ENCODE measurements at regions not wholly inside any gene's neighbourhood (a gene's known extent, or its start where the extent isn't known, plus 50 kb on each side); places are given as distances from the start of the nearest gene placed in this dataset.
"Not testable (repeated sequence)": the region's sequence is repeated elsewhere in the genome, so short reads cannot be mapped to it uniquely, and the experiment has no call there.

GRCh38 chr10:43998021-43998809, 349.5 kb upstream of the ZNF32 start:
- H3K27ac Mint-ChIP-seq = no peak overlapping the region
- H3K4me3 Mint-ChIP-seq = no peak overlapping the region
- peaks cover 4% of the 10 kb centered on the region for H3K9me3 Mint-ChIP-seq
- H3K27me3 Mint-ChIP-seq = peaks cover 4% of the 10 kb centered on the region
- no peak for ATAC-seq (ENCODE audit: low read depth)
- intact Hi-C loops (cut with micrococcal nuclease) = no loop called here
- H3K4me1 Mint-ChIP-seq = no peaks in the 10 kb centered on the region
- ChIA-PET POLR2A (no interaction called here), CTCF (no interaction called here)
- DNase-seq = no peak
- no peak for TF ChIP-seq CTCF (IDR thresholded peaks at IDR 0.05)
- no peaks in the 10 kb centered on the region for H3K36me3 Mint-ChIP-seq (ENCODE audit: low read depth)

- CTCF ChIA-PET = no interaction called here
- POLR2A ChIA-PET = no interaction called here
- DNase-seq (no peak), ATAC-seq (ENCODE audit: low read depth) (no peak)
- Mint-ChIP-seq H3K27ac (no peak overlapping the region), H3K27me3 (peaks cover 4% of the 10 kb centered on the region), H3K9me3 (peaks cover 6% of the 10 kb centered on the region), H3K4me3 (no peak overlapping the region), H3K36me3 (ENCODE audit: low read depth) (no peaks in the 10 kb centered on the region), H3K4me1 (no peaks in the 10 kb centered on the region)
- TF ChIP-seq CTCF (IDR thresholded peaks at IDR 0.05) = no peak
- intact Hi-C loops (cut with micrococcal nuclease) = no loop called here
Measured at GRCh38 chr10:43997330-43997729, 348.6 kb upstream of the ZNF32 start.

- Mint-ChIP-seq H3K27me3 (peaks cover 4% of the 10 kb centered on the region), H3K4me1 (no peaks in the 10 kb centered on the region), H3K4me3 (no peak overlapping the region), H3K27ac (no peak overlapping the region), H3K36me3 (ENCODE audit: low read depth) (no peaks in the 10 kb centered on the region), H3K9me3 (peaks cover 6% of the 10 kb centered on the region)
- POLR2A ChIA-PET = no interaction called here
- DNase-seq (no peak), ATAC-seq (ENCODE audit: low read depth) (no peak)
- intact Hi-C loops (cut with micrococcal nuclease) = no loop called here
- CTCF ChIA-PET = no interaction called here
- TF ChIP-seq CTCF (IDR thresholded peaks at IDR 0.05) = no peak
Measured at GRCh38 chr10:43994539-43994938, 345.9 kb upstream of the ZNF32 start.

GRCh38 chr10:43992816-43993215, 344.1 kb upstream of the ZNF32 start:
- intact Hi-C loops (cut with micrococcal nuclease); ATAC-seq (ENCODE audit: low read depth); H3K27me3 Mint-ChIP-seq; POLR2A ChIA-PET; H3K9me3 Mint-ChIP-seq; H3K36me3 Mint-ChIP-seq (ENCODE audit: low read depth); H3K27ac Mint-ChIP-seq; H3K4me1 Mint-ChIP-seq; DNase-seq; H3K4me3 Mint-ChIP-seq; CTCF ChIA-PET: not testable (repeated sequence)

GRCh38 chr10:43986374-43986773, 337.7 kb upstream of the ZNF32 start:
- no peak for TF ChIP-seq CTCF (IDR thresholded peaks at IDR 0.05)
- intact Hi-C loops (cut with micrococcal nuclease) = no loop called here
- no peaks in the 10 kb centered on the region for H3K4me1 Mint-ChIP-seq
- no peaks in the 10 kb centered on the region for H3K27me3 Mint-ChIP-seq
- no peaks in the 10 kb centered on the region for H3K36me3 Mint-ChIP-seq (ENCODE audit: low read depth)
- no peak overlapping the region for H3K27ac Mint-ChIP-seq
- ATAC-seq (ENCODE audit: low read depth) (no peak), DNase-seq (no peak)
- ChIA-PET CTCF (no interaction called here), POLR2A (no interaction called here)
- H3K4me3 Mint-ChIP-seq = no peak overlapping the region
- H3K9me3 Mint-ChIP-seq = peaks cover 4% of the 10 kb centered on the region

GRCh38 chr10:43985941-43986340, 337.3 kb upstream of the ZNF32 start:
- H3K36me3 Mint-ChIP-seq (ENCODE audit: low read depth) = no peaks in the 10 kb centered on the region
- CTCF ChIA-PET = no interaction called here
- H3K27ac Mint-ChIP-seq = no peak overlapping the region
- H3K9me3 Mint-ChIP-seq = peaks cover 4% of the 10 kb centered on the region
- intact Hi-C loops (cut with micrococcal nuclease) = no loop called here
- H3K27me3 Mint-ChIP-seq = no peaks in the 10 kb centered on the region
- TF ChIP-seq CTCF (IDR thresholded peaks at IDR 0.05) = no peak
- no peaks in the 10 kb centered on the region for H3K4me1 Mint-ChIP-seq
- POLR2A ChIA-PET = no interaction called here
- ATAC-seq (ENCODE audit: low read depth) (no peak), DNase-seq (no peak)
- no peak overlapping the region for H3K4me3 Mint-ChIP-seq
